ENCODE measurements at regions not wholly inside any gene's neighbourhood (a gene's known extent, or its start where the extent isn't known, plus 50 kb on each side); places are given as distances from the start of the nearest gene placed in this dataset.
A peak's percentile ranks its signal among the peaks of the same experiment; 100 is the strongest.
"Not testable (repeated sequence)": the region's sequence is repeated elsewhere in the genome, so short reads cannot be mapped to it uniquely, and the experiment has no call there.

- H2AFZ ChIP-seq (ENCODE audit: low read depth); H3K27ac ChIP-seq (ENCODE audit: low read depth in 2 of 2, low read length in 1 of 2); H3K27me3 ChIP-seq (ENCODE audit: insufficient read depth); H3K36me3 ChIP-seq (replicated peaks in 1 of 2; ENCODE audit: control insufficient read depth in 1 of 2, insufficient read depth in 2 of 2, low read length in 1 of 2); H3K4me2 ChIP-seq; H4K20me1 ChIP-seq (ENCODE audit: insufficient read depth); H3K9me2 ChIP-seq; H3K4me1 ChIP-seq (ENCODE audit: control insufficient read depth in 1 of 2, insufficient read depth in 2 of 2, low read depth in 1 of 2, low read length in 1 of 2); CTCF ChIA-PET; H3F3A ChIP-seq (replicated peaks; ENCODE audit: insufficient read depth); POLR2A ChIA-PET; H3K79me2 ChIP-seq (ENCODE audit: insufficient read depth); H3K9me3 ChIP-seq; H3K9ac ChIP-seq: not testable (repeated sequence)
- peak; percentile 0 for DNase-seq
- peak overlapping the region in 1 of 2 experiments; percentile 21; a peak in 1 of 4 replicates for H3K4me3 ChIP-seq (ENCODE audit: low read depth in 2 of 2, low read length in 1 of 2)
- 58% methylated on average over 22 of the region's 23 CpGs for WGBS (ENCODE audit: low lambda C conversion rate)
These were observed 175.1 kb downstream of the CWH43 start for GRCh38 chr4:49161111-49161541.

GRCh38 chr4:49164916-49165315 is 178.8 kb downstream of the CWH43 start:
- H3K27me3 ChIP-seq (ENCODE audit: insufficient read depth); H3K4me1 ChIP-seq (ENCODE audit: control insufficient read depth in 1 of 2, insufficient read depth in 2 of 2, low read depth in 1 of 2, low read length in 1 of 2); H3K79me2 ChIP-seq (ENCODE audit: insufficient read depth); H3K36me3 ChIP-seq (replicated peaks in 1 of 2; ENCODE audit: control insufficient read depth in 1 of 2, insufficient read depth in 2 of 2, low read length in 1 of 2); H3K9me3 ChIP-seq; H3K4me2 ChIP-seq; H3K27ac ChIP-seq (ENCODE audit: low read depth in 2 of 2, low read length in 1 of 2); POLR2A ChIA-PET; H3K4me3 ChIP-seq (ENCODE audit: low read depth in 2 of 2, low read length in 1 of 2); DNase-seq; H3K9ac ChIP-seq; H2AFZ ChIP-seq (ENCODE audit: low read depth); H3F3A ChIP-seq (replicated peaks; ENCODE audit: insufficient read depth); H4K20me1 ChIP-seq (ENCODE audit: insufficient read depth); H3K9me2 ChIP-seq; CTCF ChIA-PET: not testable (repeated sequence)
- WGBS (ENCODE audit: low lambda C conversion rate) = 3% methylated on average over 6 of the region's 6 CpGs

GRCh38 chr4:49177847-49178246 is 191.8 kb downstream of the CWH43 start:
- H3K79me2 ChIP-seq (ENCODE audit: insufficient read depth); H3K4me2 ChIP-seq; H3K4me1 ChIP-seq (ENCODE audit: control insufficient read depth in 1 of 2, insufficient read depth in 2 of 2, low read depth in 1 of 2, low read length in 1 of 2); H3K9me3 ChIP-seq; POLR2A ChIA-PET; H4K20me1 ChIP-seq (ENCODE audit: insufficient read depth); H2AFZ ChIP-seq (ENCODE audit: low read depth); H3K9ac ChIP-seq; H3F3A ChIP-seq (replicated peaks; ENCODE audit: insufficient read depth); H3K4me3 ChIP-seq (ENCODE audit: low read depth in 2 of 2, low read length in 1 of 2); H3K27me3 ChIP-seq (ENCODE audit: insufficient read depth); CTCF ChIA-PET; H3K9me2 ChIP-seq; DNase-seq; H3K36me3 ChIP-seq (replicated peaks in 1 of 2; ENCODE audit: control insufficient read depth in 1 of 2, insufficient read depth in 2 of 2, low read length in 1 of 2); H3K27ac ChIP-seq (ENCODE audit: low read depth in 2 of 2, low read length in 1 of 2): not testable (repeated sequence)
- WGBS (ENCODE audit: low lambda C conversion rate) = 5% methylated on average over 5 of the region's 8 CpGs

- H3K79me2 ChIP-seq (ENCODE audit: insufficient read depth); H3F3A ChIP-seq (replicated peaks; ENCODE audit: insufficient read depth); H2AFZ ChIP-seq (ENCODE audit: low read depth); H4K20me1 ChIP-seq (ENCODE audit: insufficient read depth); CTCF ChIA-PET; H3K27me3 ChIP-seq (ENCODE audit: insufficient read depth); H3K9me3 ChIP-seq; H3K4me3 ChIP-seq (ENCODE audit: low read depth in 2 of 2, low read length in 1 of 2); H3K36me3 ChIP-seq (replicated peaks in 1 of 2; ENCODE audit: control insufficient read depth in 1 of 2, insufficient read depth in 2 of 2, low read length in 1 of 2); DNase-seq; H3K4me1 ChIP-seq (ENCODE audit: control insufficient read depth in 1 of 2, insufficient read depth in 2 of 2, low read depth in 1 of 2, low read length in 1 of 2); H3K9me2 ChIP-seq; H3K27ac ChIP-seq (ENCODE audit: low read depth in 2 of 2, low read length in 1 of 2); POLR2A ChIA-PET; H3K9ac ChIP-seq; H3K4me2 ChIP-seq: not testable (repeated sequence)
- 31% methylated on average over 3 of the region's 4 CpGs for WGBS (ENCODE audit: low lambda C conversion rate)
These were observed 195.0 kb downstream of the CWH43 start for GRCh38 chr4:49181088-49181487.

DNA sequence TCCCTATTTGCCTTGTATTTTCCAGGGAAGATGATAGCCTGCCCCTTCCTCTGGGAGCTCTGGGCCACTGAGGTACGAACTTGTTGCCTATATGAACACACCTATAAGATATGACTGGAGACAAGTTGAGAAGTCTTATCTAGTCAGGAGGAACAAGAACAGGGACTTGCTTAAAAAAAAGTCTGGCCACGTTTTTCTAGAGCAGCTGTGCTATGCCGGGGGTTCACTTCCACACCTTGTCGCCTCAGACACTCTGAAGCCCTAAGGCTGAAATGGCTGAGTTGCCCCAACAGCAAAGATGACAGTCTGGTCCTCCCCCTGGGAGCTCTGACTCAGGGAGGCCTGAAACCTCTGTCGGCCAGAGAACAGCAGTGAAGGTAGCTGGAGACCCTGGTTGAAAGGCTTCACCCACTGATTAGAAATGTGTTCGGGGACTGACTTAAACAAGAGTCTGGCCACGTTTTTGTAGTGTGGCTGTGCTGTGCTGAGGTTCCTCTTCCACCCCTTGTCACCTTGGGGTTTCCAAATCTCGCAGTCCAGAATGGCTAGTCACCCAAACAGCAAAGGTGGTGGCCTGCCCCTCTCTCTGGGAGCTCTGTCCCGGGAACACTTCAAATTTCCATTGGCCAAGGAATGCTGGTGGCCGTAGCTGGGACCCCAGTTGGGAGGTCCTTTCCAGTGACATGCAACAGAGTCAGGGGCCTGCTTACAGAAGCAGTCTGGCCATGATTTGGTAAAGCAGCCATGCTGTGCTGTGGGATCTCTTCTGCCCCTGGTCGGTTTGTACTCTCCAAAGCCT is 225.5 kb downstream of the CWH43 start:
- 4% methylated on average over 11 of the region's 11 CpGs for WGBS (ENCODE audit: low lambda C conversion rate)
- POLR2A ChIA-PET, H3K4me2 ChIP-seq: not testable (repeated sequence)

DNA sequence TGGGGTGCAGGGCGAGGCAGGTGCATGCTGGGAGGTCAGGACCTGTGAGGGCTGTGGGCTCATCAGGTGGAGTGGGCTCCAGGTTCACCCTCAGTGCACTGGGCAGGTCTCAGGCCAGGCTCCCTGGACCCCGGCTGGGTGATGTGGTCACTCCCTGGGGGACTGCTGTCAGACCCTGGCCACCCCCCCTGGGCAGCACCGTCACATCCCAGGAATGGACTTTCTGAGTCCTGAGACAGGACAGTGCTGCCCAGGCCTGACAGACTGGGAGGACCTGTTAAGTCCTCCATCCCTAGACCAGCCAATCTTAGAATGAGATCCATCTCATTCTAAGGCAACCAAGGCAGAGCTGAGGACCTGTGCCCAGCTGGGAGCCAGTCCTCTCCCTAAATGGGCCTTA is 227.2 kb downstream of the CWH43 start:
- H3K27ac ChIP-seq (ENCODE audit: low read depth in 2 of 2, low read length in 1 of 2); H3K9me2 ChIP-seq; POLR2A ChIA-PET; H3K79me2 ChIP-seq (ENCODE audit: insufficient read depth); H2AFZ ChIP-seq (ENCODE audit: low read depth); CTCF ChIA-PET; H3K36me3 ChIP-seq (replicated peaks in 1 of 2; ENCODE audit: control insufficient read depth in 1 of 2, insufficient read depth in 2 of 2, low read length in 1 of 2); H3K4me2 ChIP-seq; H3K4me1 ChIP-seq (ENCODE audit: control insufficient read depth in 1 of 2, insufficient read depth in 2 of 2, low read depth in 1 of 2, low read length in 1 of 2); DNase-seq; H3F3A ChIP-seq (replicated peaks; ENCODE audit: insufficient read depth); H4K20me1 ChIP-seq (ENCODE audit: insufficient read depth); H3K27me3 ChIP-seq (ENCODE audit: insufficient read depth); H3K9me3 ChIP-seq; H3K4me3 ChIP-seq (ENCODE audit: low read depth in 2 of 2, low read length in 1 of 2); H3K9ac ChIP-seq: not testable (repeated sequence)
- WGBS (ENCODE audit: low lambda C conversion rate) = 20% methylated on average over 2 of the region's 3 CpGs

More for the DNA sequence above, 225.5 kb downstream of the CWH43 start:
- H3K9me2 ChIP-seq; H3K79me2 ChIP-seq (ENCODE audit: insufficient read depth); H3K9ac ChIP-seq; DNase-seq; H3K4me1 ChIP-seq (ENCODE audit: control insufficient read depth in 1 of 2, insufficient read depth in 2 of 2, low read depth in 1 of 2, low read length in 1 of 2); H3K9me3 ChIP-seq; CTCF ChIA-PET; H4K20me1 ChIP-seq (ENCODE audit: insufficient read depth); H2AFZ ChIP-seq (ENCODE audit: low read depth); H3K36me3 ChIP-seq (replicated peaks in 1 of 2; ENCODE audit: control insufficient read depth in 1 of 2, insufficient read depth in 2 of 2, low read length in 1 of 2); H3K4me3 ChIP-seq (ENCODE audit: low read depth in 2 of 2, low read length in 1 of 2); H3K27me3 ChIP-seq (ENCODE audit: insufficient read depth); H3F3A ChIP-seq (replicated peaks; ENCODE audit: insufficient read depth); H3K27ac ChIP-seq (ENCODE audit: low read depth in 2 of 2, low read length in 1 of 2): not testable (repeated sequence)

All from SK-N-SH (cell line).